ENCODE measurements at regions not wholly inside any gene's neighbourhood (a gene's known extent, or its start where the extent isn't known, plus 50 kb on each side); places are given as distances from the start of the nearest gene placed in this dataset.

GRCh38 chr1:193309936-193310475, 123.6 kb upstream of the B3GALT2 start:
- TF ChIP-seq CTCF (IDR thresholded peaks at IDR 0.05) = no peak
- TF ChIP-seq POLR2A (IDR thresholded peaks at IDR 0.05) = no peak

All from thyroid gland (tissue), 4 donors.